ENCODE measurements at regions not wholly inside any gene's neighbourhood (a gene's known extent, or its start where the extent isn't known, plus 50 kb on each side); places are given as distances from the start of the nearest gene placed in this dataset.

GRCh38 chr17:27973258-27974044 lies 69.0 kb upstream of the NLK start:
- DNase-seq (ENCODE audit: low read depth) = no peak

- DNase-seq (ENCODE audit: low read depth) = no peak
These were observed 68.4 kb upstream of the NLK start for GRCh38 chr17:27974045-27974436.

- no peak for DNase-seq (ENCODE audit: low read depth)
These were observed 67.8 kb upstream of the NLK start for GRCh38 chr17:27974531-27975145.

GRCh38 chr17:27975146-27976011 lies 67.1 kb upstream of the NLK start:
- DNase-seq (ENCODE audit: low read depth) = peak; percentile 28

- DNase-seq (ENCODE audit: low read depth) = peak; percentile 31
These were observed 66.1 kb upstream of the NLK start for GRCh38 chr17:27976331-27976730.

GRCh38 chr17:27977751-27978688 lies 64.5 kb upstream of the NLK start:
- DNase-seq (ENCODE audit: low read depth) = no peak

- peak; percentile 6 for DNase-seq (ENCODE audit: low read depth)
These were observed 63.7 kb upstream of the NLK start for GRCh38 chr17:27978689-27979175.

GRCh38 chr17:27980043-27980442 lies 62.4 kb upstream of the NLK start:
- peak; percentile 84 for DNase-seq (ENCODE audit: low read depth)

- no peak for DNase-seq (ENCODE audit: low read depth)
These were observed 60.5 kb upstream of the NLK start for GRCh38 chr17:27981978-27982377.

GRCh38 chr17:27982688-27983087 lies 59.8 kb upstream of the NLK start:
- no peak for DNase-seq (ENCODE audit: low read depth)

- DNase-seq (ENCODE audit: low read depth) = no peak
These were observed 58.6 kb upstream of the NLK start for GRCh38 chr17:27983853-27984252.

GRCh38 chr17:27984404-27984803 lies 58.1 kb upstream of the NLK start:
- DNase-seq (ENCODE audit: low read depth) = no peak

- no peak for DNase-seq (ENCODE audit: low read depth)
These were observed 57.7 kb upstream of the NLK start for GRCh38 chr17:27984816-27985215.

- no peak for DNase-seq (ENCODE audit: low read depth)
These were observed 57.2 kb upstream of the NLK start for GRCh38 chr17:27985306-27985705.

GRCh38 chr17:27985736-27986399 lies 56.6 kb upstream of the NLK start:
- DNase-seq (ENCODE audit: low read depth) = no peak

GRCh38 chr17:27986805-27987684 lies 55.4 kb upstream of the NLK start:
- no peak for DNase-seq (ENCODE audit: low read depth)

- peak; percentile 41 for DNase-seq (ENCODE audit: low read depth)
These were observed 53.4 kb upstream of the NLK start for GRCh38 chr17:27989046-27989445.

- no peak for DNase-seq (ENCODE audit: low read depth)
These were observed 52.4 kb upstream of the NLK start for GRCh38 chr17:27990100-27990499.

- no peak for DNase-seq (ENCODE audit: low read depth)
These were observed 51.5 kb upstream of the NLK start for GRCh38 chr17:27990979-27991378.

GRCh38 chr17:27991462-27991993 lies 50.9 kb upstream of the NLK start:
- no peak for DNase-seq (ENCODE audit: low read depth)

Data from iris pigment epithelial cell (primary cell).